K562 (cell line): ENCODE measurements at regions not wholly inside any gene's neighbourhood (a gene's known extent, or its start where the extent isn't known, plus 50 kb on each side); places are given as distances from the start of the nearest gene placed in this dataset.

Experiments
- ATAC-seq: fragments of 200-7000 bp; cut with Tn5 transposase; 3 replicates; pipeline ENCODE4 v1.9.1; 2020; ENCODE audit warnings: moderate library complexity
- BruUV-seq: library from RNA; stranded (reverse); fragments of 400-500 nt; replicated peaks from 2 replicates; lab custom pipeline; 2021; lab: Mats Ljungman, UMichigan
- CTCF ChIA-PET: fragments of 300-600 bp; formaldehyde crosslinking; extraction: SDS; loops from one replicate; lab custom pipeline; 2021; ENCODE audit warnings: low intra/inter-chr PET ratio; lab: Yijun Ruan, JAX
- POLR2A ChIA-PET: fragments of 300-600, 350-650 bp; sonication (Branson Sonifier 250); formaldehyde crosslinking; extraction: SDS; loops from one replicate; lab custom pipeline; 2021; ENCODE audit warnings: antibody characterized with exemption, inconsistent platforms; lab: Yijun Ruan, JAX
- DNase-seq, 4 experiments: peaks; one replicate each; pipeline versions ENCODE4 v3.0.0 to v3.0.0-alpha.2; 2011 to 2018; ENCODE audit warnings: low spot score in 3 of 4, mixed read lengths in 3 of 4; ENCODE audit errors: extremely low read depth in 1 of 4
- FAIRE-seq: peaks from 2 replicates; lab custom pipeline; 2011; peaks lifted over from hg19 to GRCh38; lab: Jason Lieb, UNC
- H2AFZ ChIP-seq: 2 replicates; pipeline ENCODE4 v1.6.0; 2011; ENCODE audit warnings: low read depth, low read length, control low read depth, inconsistent platforms
- H3K27ac ChIP-seq: fragments of 200-600 bp; 3 replicates; pipeline ENCODE4 v1.8.0; 2011; ENCODE audit warnings: low read depth, mild to moderate bottlenecking, control low read depth, inconsistent platforms, low read length, moderate library complexity, mixed read lengths; ENCODE audit errors: extremely low read depth
- H3K27me3 ChIP-seq, 2 experiments: fragments of 300-600 bp in 1 of 2; 2 replicates in 1 of 2; 3 replicates in 1 of 2; pipeline versions ENCODE4 v1.6.0 to v1.8.0; 2011; ENCODE audit warnings: inconsistent platforms in 2 of 2, low read length in 2 of 2, mild to moderate bottlenecking in 1 of 2, mixed read lengths in 1 of 2, moderate library complexity in 1 of 2; ENCODE audit not compliant: control insufficient read depth in 2 of 2, insufficient read depth in 2 of 2
- H3K36me3 ChIP-seq: fragments of 300-600 bp; 3 replicates; pipeline ENCODE4 v1.8.0; 2011; ENCODE audit warnings: mild to moderate bottlenecking, low read length, inconsistent platforms; ENCODE audit not compliant: control insufficient read depth, insufficient read depth
- H3K4me1 ChIP-seq, 2 experiments: fragments of 200-600 bp in 1 of 2; replicated peaks in 1 of 2; 2 replicates in 1 of 2; 3 replicates in 1 of 2; pipeline versions ENCODE4 v1.5.1 to v1.8.0; 2011; ENCODE audit warnings: inconsistent platforms in 2 of 2, low read length in 2 of 2, mild to moderate bottlenecking in 1 of 2, mixed read lengths in 1 of 2, moderate library complexity in 1 of 2; ENCODE audit not compliant: control insufficient read depth in 2 of 2, insufficient read depth in 2 of 2
- H3K4me2 ChIP-seq: 2 replicates; pipeline ENCODE4 v1.6.1; 2011; ENCODE audit warnings: low read length, control low read depth, inconsistent platforms, mixed read lengths; ENCODE audit not compliant: insufficient read depth
- H3K4me3 ChIP-seq: fragments of 200-600 bp; sonication (generic), shearing (Covaris generic); 2 replicates; pipeline ENCODE4 v1.5.1; 2016; ENCODE audit warnings: control low read depth, inconsistent platforms
- H3K79me2 ChIP-seq: fragments of 200-600 bp; 3 replicates; pipeline ENCODE4 v1.8.0; 2011; ENCODE audit warnings: low read length, inconsistent platforms; ENCODE audit not compliant: control insufficient read depth, insufficient read depth
- H3K9ac ChIP-seq, 2 experiments: 2 replicates each; pipeline versions ENCODE4 v1.6.0 to v1.6.1; 2011; ENCODE audit warnings: low read depth in 2 of 2, low read length in 2 of 2, control low read depth in 1 of 2, inconsistent platforms in 1 of 2, mild to moderate bottlenecking in 1 of 2, mixed read lengths in 1 of 2; ENCODE audit not compliant: insufficient read depth in 1 of 2
- H3K9me1 ChIP-seq: one replicate; pipeline ENCODE4 v1.6.0; 2011; ENCODE audit warnings: inconsistent platforms, mild to moderate bottlenecking, low read length, moderate library complexity; ENCODE audit not compliant: control insufficient read depth, insufficient read depth
- H3K9me3 ChIP-seq: replicated peaks from 2 replicates; pipeline ENCODE4 v1.5.1; 2011; ENCODE audit warnings: low read depth, low read length, inconsistent platforms; ENCODE audit not compliant: control insufficient read depth, insufficient read depth
- H4K20me1 ChIP-seq: replicated peaks from 2 replicates; pipeline ENCODE4 v1.6.1; 2011; ENCODE audit warnings: low read length, inconsistent platforms, mixed read lengths; ENCODE audit not compliant: control insufficient read depth, insufficient read depth
- ADNP ChIP-seq: fragments of 200-800 bp; sonication (Bioruptor generic); IDR thresholded peaks from 2 replicates; pipeline ENCODE4 v1.6.1; 2016; ENCODE audit warnings: missing genetic modification characterization, missing compliant biosample characterization
- DNMT1 ChIP-seq: fragments of 450-650 bp; IDR thresholded peaks from 2 replicates; pipeline ENCODE4 v1.6.1; 2016; ENCODE audit warnings: antibody characterized with exemption, mild to moderate bottlenecking
- ILF3 ChIP-seq: fragments of 450-650 bp; IDR thresholded peaks from 2 replicates; pipeline ENCODE4 v1.6.1; 2018; ENCODE audit warnings: antibody characterized with exemption, mild to moderate bottlenecking, moderate library complexity, borderline replicate concordance
- KLF16 ChIP-seq: IDR thresholded peaks from 2 replicates; pipeline ENCODE4 v1.6.1; 2016; ENCODE audit warnings: antibody characterized with exemption
- TCF3 ChIP-seq: sonication (generic); formaldehyde crosslinking; IDR thresholded peaks from 2 replicates; pipeline ENCODE4 v1.4.0; 2020; ENCODE audit warnings: mild to moderate bottlenecking, missing genetic modification reagents
- TEAD2 ChIP-seq: fragments of 450-650 bp; IDR thresholded peaks from 2 replicates; pipeline ENCODE4 v1.6.1; 2016; ENCODE audit warnings: missing genetic modification characterization, control low read depth, missing compliant biosample characterization
- TEAD4 ChIP-seq, 2 experiments: sonication (generic) in 1 of 2; formaldehyde crosslinking in 1 of 2; IDR thresholded peaks; 2 replicates each; pipeline versions ENCODE4 v1.6.1 to v1.8.0; 2012 to 2022; ENCODE audit warnings: borderline replicate concordance in 1 of 2, inconsistent platforms in 1 of 2, low read length in 1 of 2, mild to moderate bottlenecking in 1 of 2, missing genetic modification reagents in 1 of 2
- ZNF212 ChIP-seq: fragments of 450-650 bp; formaldehyde crosslinking; IDR thresholded peaks from 2 replicates; pipeline ENCODE4 v1.4.0; 2020; ENCODE audit warnings: mild to moderate bottlenecking
- ZNF263 ChIP-seq: sonication (generic); formaldehyde crosslinking; IDR thresholded peaks from 2 replicates; pipeline ENCODE4 v1.8.0; 2022; ENCODE audit warnings: mild to moderate bottlenecking, missing genetic modification reagents, borderline replicate concordance
- ZNF551 ChIP-seq: fragments of 250-450 bp; sonication (Bioruptor Pico); IDR thresholded peaks from 2 replicates; pipeline ENCODE4 v1.5.0; 2021; ENCODE audit warnings: mild to moderate bottlenecking, moderate library complexity
- ZNF830 ChIP-seq: fragments of 250-450 bp; sonication (Bioruptor Pico); IDR thresholded peaks from 2 replicates; pipeline ENCODE4 v1.5.0; 2021; ENCODE audit warnings: mild to moderate bottlenecking
- WGBS: fragments of 100-300 bp; shearing (Covaris generic); methylation state at CpG from one replicate; pipeline ENCODE4 v1.1.6; 2016; ENCODE audit warnings: low coverage, mixed read lengths; ENCODE audit not compliant: insufficient coverage; ENCODE audit errors: missing lambda C conversion rate; 5-methylcytosine and 5-hydroxymethylcytosine counted together
- in situ Hi-C: fragments of 300-500 bp; cut with MboI; formaldehyde crosslinking; loops from 4 replicates; pipeline ENCODE4 v1.15.0; 2018; ENCODE audit warnings: inconsistent platforms, mixed read lengths
- intact Hi-C: fragments of 100-400 bp; cut with micrococcal nuclease; formaldehyde crosslinking; loops from 2 replicates; pipeline ENCODE4 v1.14.2; 2022
- TF ChIP-seq, protein P1 (sequence below): IDR thresholded peaks from 2 replicates; pipeline ENCODE4 v1.6.1; 2014; ENCODE audit warnings: antibody characterized with exemption
- TF ChIP-seq, protein P2 (sequence below): fragments of 250-450 bp; sonication (Bioruptor Pico); IDR thresholded peaks from 2 replicates; pipeline ENCODE4 v1.4.0; 2020

DNA sequence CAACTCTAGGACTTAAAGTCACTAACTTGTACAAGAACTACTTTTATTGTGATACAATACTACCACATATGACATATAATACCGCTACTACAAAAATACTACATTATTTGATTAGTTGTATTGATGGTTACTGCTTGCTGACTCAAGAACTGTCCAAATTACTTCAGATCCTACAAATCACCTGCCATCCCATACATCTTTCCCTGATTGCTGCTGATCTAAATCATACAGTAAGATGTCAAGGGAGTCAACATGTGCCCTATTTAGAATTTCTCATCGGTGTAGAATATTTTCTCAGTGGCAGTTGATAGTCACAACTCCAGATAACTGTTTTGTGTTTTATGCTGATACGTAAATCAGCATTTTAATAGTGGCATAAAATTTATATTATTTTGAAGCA is 161.0 kb upstream of the DSEL start:
- POLR2A ChIA-PET = no interaction called here
- TF ChIP-seq ZNF830 (CRISPR knock-in tag) (no peak), KLF16 (no peak), ZNF212 (no peak), TEAD2 (tag) (no peak), ADNP (tag) (no peak), TCF3 (no peak), ZNF263 (CRISPR knock-in tag) (no peak), DNMT1 (no peak), ILF3 (no peak), ZNF551 (CRISPR knock-in tag) (no peak), TEAD4 (IDR thresholded peaks at IDR 0.05; ENCODE audit: low read length) (no peak), TEAD4 (CRISPR knock-in tag; IDR thresholded peaks at IDR 0.05; ENCODE audit: borderline replicate concordance) (no peak)
- TF ChIP-seq, protein P1, sequence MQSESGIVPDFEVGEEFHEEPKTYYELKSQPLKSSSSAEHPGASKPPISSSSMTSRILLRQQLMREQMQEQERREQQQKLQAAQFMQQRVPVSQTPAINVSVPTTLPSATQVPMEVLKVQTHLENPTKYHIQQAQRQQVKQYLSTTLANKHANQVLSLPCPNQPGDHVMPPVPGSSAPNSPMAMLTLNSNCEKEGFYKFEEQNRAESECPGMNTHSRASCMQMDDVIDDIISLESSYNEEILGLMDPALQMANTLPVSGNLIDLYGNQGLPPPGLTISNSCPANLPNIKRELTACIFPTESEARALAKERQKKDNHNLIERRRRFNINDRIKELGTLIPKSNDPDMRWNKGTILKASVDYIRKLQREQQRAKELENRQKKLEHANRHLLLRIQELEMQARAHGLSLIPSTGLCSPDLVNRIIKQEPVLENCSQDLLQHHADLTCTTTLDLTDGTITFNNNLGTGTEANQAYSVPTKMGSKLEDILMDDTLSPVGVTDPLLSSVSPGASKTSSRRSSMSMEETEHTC = no peak
- TF ChIP-seq, protein P2, sequence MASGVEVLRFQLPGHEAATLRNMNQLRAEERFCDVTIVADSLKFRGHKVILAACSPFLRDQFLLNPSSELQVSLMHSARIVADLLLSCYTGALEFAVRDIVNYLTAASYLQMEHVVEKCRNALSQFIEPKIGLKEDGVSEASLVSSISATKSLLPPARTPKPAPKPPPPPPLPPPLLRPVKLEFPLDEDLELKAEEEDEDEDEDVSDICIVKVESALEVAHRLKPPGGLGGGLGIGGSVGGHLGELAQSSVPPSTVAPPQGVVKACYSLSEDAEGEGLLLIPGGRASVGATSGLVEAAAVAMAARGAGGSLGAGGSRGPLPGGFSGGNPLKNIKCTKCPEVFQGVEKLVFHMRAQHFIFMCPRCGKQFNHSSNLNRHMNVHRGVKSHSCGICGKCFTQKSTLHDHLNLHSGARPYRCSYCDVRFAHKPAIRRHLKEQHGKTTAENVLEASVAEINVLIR = no peak
- ATAC-seq = no peak
- Histone ChIP-seq H3K4me2 (no peak overlapping the region), H3K36me3 (no peaks in the 10 kb centered on the region), H3K27me3 (no peaks in the 10 kb centered on the region), H3K4me3 (no peak overlapping the region), H3K4me1 (no peaks in the 10 kb centered on the region), H3K27ac (no peak overlapping the region), H4K20me1 (no peaks in the 10 kb centered on the region), H2AFZ (no peak overlapping the region), H3K9ac (no peak overlapping the region), H3K9me1 (no peaks in the 10 kb centered on the region), H3K9me3 (no peaks in the 10 kb centered on the region), H3K79me2 (no peaks in the 10 kb centered on the region)
- 0% methylated on average over 3 of the region's 3 CpGs for WGBS
- no TSS peak for BruUV-seq
- DNase-seq = no peak
- CTCF ChIA-PET = no interaction called here
- intact Hi-C loops = no loop called here
- no peak for FAIRE-seq
- in situ Hi-C loops = no loop called here
